Ishikawa (cell line): ENCODE measurements at regions not wholly inside any gene's neighbourhood (a gene's known extent, or its start where the extent isn't known, plus 50 kb on each side); places are given as distances from the start of the nearest gene placed in this dataset.

ENCODE experiments used
- CEBPB ChIP-seq: IDR thresholded peaks from 2 replicates; pipeline ENCODE4 v1.6.1; 2012
- CREB1 ChIP-seq: IDR thresholded peaks from 2 replicates; pipeline ENCODE4 v1.6.1; 2012; ENCODE audit warnings: low read depth
- EGR1 ChIP-seq: IDR thresholded peaks from 2 replicates; pipeline ENCODE4 v1.6.1; 2012
- EP300 ChIP-seq: IDR thresholded peaks from 2 replicates; pipeline ENCODE4 v1.6.1; 2012; ENCODE audit warnings: borderline replicate concordance
- FOXM1 ChIP-seq: IDR thresholded peaks from 2 replicates; pipeline ENCODE4 v1.6.1; 2012; ENCODE audit warnings: low read depth, borderline replicate concordance
- NFIC ChIP-seq: IDR thresholded peaks from 2 replicates; pipeline ENCODE4 v1.6.1; 2012
- RAD21 ChIP-seq: IDR thresholded peaks from 2 replicates; pipeline ENCODE4 v1.6.1; 2012; ENCODE audit warnings: low read depth
- TAF1 ChIP-seq: IDR thresholded peaks from 2 replicates; pipeline ENCODE4 v1.6.1; 2012; ENCODE audit warnings: low read depth, mild to moderate bottlenecking
- TCF12 ChIP-seq: IDR thresholded peaks from 2 replicates; pipeline ENCODE4 v1.6.1; 2012; ENCODE audit warnings: low read depth
- TEAD4 ChIP-seq: IDR thresholded peaks from 2 replicates; pipeline ENCODE4 v1.6.1; 2012
- YY1 ChIP-seq: IDR thresholded peaks from 2 replicates; pipeline ENCODE4 v1.6.1; 2012; ENCODE audit warnings: low read depth
- ZBTB7A ChIP-seq: IDR thresholded peaks from 2 replicates; pipeline ENCODE4 v1.6.1; 2012; ENCODE audit warnings: low read depth
- TF ChIP-seq, protein P1 (sequence below): IDR thresholded peaks from 2 replicates; pipeline ENCODE4 v1.6.1; 2012; ENCODE audit warnings: low read depth, mild to moderate bottlenecking
- TF ChIP-seq, protein P2 (sequence below): IDR thresholded peaks from 2 replicates; pipeline ENCODE4 v1.6.1; 2012
- TF ChIP-seq, protein P3 (sequence below): IDR thresholded peaks from 2 replicates; pipeline ENCODE4 v1.6.1; 2012

DNA sequence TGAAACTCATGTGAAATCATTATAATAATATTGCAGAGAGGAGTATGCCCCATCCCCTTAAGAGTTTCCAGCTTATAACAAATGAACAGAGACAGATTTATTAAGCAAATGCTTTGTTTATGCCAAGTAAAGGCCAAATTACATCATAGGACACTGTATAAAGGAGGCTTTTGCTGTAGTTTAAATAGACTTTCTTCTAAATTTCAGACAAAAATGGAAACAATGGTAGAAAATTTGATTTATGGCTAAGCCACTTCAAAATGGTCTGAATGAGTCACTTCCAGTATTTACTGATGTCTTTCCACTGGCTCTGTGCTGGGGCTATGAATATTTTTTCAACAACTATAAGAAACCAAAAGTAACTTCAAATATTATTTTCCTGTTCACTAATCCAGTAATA is 81.1 kb upstream of the ST6GALNAC5 start:
- TF ChIP-seq YY1: no peak
- TF ChIP-seq, protein P1, sequence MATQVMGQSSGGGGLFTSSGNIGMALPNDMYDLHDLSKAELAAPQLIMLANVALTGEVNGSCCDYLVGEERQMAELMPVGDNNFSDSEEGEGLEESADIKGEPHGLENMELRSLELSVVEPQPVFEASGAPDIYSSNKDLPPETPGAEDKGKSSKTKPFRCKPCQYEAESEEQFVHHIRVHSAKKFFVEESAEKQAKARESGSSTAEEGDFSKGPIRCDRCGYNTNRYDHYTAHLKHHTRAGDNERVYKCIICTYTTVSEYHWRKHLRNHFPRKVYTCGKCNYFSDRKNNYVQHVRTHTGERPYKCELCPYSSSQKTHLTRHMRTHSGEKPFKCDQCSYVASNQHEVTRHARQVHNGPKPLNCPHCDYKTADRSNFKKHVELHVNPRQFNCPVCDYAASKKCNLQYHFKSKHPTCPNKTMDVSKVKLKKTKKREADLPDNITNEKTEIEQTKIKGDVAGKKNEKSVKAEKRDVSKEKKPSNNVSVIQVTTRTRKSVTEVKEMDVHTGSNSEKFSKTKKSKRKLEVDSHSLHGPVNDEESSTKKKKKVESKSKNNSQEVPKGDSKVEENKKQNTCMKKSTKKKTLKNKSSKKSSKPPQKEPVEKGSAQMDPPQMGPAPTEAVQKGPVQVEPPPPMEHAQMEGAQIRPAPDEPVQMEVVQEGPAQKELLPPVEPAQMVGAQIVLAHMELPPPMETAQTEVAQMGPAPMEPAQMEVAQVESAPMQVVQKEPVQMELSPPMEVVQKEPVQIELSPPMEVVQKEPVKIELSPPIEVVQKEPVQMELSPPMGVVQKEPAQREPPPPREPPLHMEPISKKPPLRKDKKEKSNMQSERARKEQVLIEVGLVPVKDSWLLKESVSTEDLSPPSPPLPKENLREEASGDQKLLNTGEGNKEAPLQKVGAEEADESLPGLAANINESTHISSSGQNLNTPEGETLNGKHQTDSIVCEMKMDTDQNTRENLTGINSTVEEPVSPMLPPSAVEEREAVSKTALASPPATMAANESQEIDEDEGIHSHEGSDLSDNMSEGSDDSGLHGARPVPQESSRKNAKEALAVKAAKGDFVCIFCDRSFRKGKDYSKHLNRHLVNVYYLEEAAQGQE: no peak

DNA sequence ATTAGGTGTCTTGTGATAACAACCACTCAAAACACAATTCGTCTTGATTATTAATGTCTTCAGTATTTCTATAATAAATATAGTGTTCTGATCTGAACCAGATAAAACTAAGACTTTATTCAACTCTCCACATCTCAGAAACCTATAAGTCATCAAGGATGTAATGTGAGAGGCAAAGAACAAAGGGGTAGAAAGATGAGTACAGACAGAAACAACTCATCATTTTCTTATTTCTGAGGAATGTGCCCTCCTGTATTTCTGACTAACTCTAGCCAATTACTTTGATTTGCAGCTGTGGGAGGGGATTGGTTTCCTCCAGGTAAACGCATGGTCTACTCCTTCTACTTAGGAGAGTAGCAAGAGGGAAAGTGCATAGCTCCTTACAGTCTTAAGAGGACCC is 73.7 kb upstream of the ST6GALNAC5 start:
- no peak for TF ChIP-seq NFIC
- no peak for TF ChIP-seq RAD21
- no peak for TF ChIP-seq CEBPB
- TF ChIP-seq CREB1: no peak
- no peak for TF ChIP-seq EP300

DNA sequence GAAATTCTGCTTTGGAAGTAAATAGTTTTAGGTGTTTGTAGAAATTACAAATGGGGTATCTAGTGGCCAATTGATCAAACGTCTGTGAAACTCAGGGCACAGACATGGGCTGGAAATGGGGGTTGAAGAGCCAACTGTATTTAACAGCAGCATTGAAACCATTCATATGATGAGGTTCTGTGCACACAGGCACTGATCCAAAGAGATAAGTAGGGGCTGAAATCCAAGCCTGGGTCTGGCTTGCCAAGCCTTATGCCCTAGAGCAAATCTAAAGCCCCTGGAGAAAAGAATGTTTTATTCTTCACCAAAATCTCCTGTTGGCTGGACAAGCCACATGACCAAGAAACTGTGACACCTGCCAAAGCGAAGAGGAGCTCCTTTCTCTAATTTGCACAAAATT is 67.6 kb upstream of the ST6GALNAC5 start:
- TF ChIP-seq EGR1 (no peak), RAD21 (no peak), FOXM1 (no peak), TEAD4 (no peak), CREB1 (no peak), CEBPB (no peak), EP300 (no peak), ZBTB7A (no peak), TCF12 (no peak), YY1 (no peak), TAF1 (no peak)
- TF ChIP-seq, protein P2, sequence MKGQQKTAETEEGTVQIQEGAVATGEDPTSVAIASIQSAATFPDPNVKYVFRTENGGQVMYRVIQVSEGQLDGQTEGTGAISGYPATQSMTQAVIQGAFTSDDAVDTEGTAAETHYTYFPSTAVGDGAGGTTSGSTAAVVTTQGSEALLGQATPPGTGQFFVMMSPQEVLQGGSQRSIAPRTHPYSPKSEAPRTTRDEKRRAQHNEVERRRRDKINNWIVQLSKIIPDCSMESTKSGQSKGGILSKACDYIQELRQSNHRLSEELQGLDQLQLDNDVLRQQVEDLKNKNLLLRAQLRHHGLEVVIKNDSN: no peak
- TF ChIP-seq, protein P3, sequence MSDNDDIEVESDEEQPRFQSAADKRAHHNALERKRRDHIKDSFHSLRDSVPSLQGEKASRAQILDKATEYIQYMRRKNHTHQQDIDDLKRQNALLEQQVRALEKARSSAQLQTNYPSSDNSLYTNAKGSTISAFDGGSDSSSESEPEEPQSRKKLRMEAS: no peak
- TF ChIP-seq, protein P1: no peak

DNA sequence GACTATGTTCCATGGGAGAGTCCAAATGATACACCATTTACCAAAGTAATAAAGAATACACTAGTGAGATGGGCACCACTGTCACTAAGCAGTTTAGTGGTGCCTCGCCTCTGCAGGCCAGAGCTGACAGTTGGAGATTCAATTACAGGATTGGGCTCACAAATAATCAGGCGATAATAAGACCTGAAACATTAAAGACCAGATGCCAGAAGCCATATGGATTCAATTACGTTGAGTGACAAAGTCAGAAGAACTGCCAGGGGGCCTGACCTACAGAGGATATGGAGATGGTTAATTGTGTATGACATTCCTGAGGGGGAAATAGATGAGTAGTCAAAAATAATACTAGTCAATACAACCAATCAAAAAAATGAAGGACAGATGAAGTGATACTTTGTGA is 65.2 kb upstream of the ST6GALNAC5 start:
- TF ChIP-seq ZBTB7A (no peak), TAF1 (no peak), CEBPB (no peak), YY1 (no peak), TEAD4 (no peak), RAD21 (no peak), EP300 (no peak), EGR1 (no peak), TCF12 (no peak)
- TF ChIP-seq, protein P2: no peak
- TF ChIP-seq, protein P3: no peak
- TF ChIP-seq, protein P1: no peak

DNA sequence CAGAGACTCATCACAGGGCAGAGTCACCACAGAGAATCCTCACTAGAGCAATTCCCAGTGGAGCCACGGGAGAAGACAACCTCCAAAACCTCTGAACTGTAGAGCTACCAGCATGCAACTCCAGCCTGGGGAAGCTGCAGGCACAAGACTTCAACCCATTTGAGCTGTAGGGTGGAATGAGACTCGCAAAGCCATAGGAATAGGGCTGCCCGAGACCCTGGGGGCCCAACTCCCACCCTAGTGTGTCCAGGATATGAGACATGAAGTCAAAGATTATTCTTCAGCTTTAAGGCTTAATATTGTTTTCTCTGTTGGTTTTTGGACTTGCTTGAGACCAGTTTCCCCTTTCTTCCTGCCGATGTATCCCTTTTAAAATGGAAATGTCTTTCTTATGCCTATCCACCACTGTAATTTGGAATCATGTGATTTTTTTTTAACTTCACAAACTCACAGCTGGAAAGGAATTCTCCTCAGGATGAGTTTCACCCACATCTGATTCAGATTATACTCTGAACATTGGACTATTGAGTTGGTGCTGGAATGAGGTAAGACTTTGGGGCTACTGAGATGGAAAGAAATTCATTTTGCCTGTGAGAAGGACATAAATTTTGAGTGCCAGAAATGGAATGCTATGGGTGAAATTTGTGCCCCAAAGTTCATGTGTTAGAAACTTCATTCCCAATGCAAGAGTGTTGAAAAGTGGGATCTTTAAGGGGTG is 59.6 kb upstream of the ST6GALNAC5 start:
- TF ChIP-seq, protein P2: no peak
- TF ChIP-seq, protein P3: no peak
- TF ChIP-seq RAD21 (no peak), NFIC (no peak), TAF1 (no peak), ZBTB7A (no peak), EP300 (no peak), TCF12 (no peak), EGR1 (no peak), CEBPB (no peak), YY1 (no peak), FOXM1 (no peak)
- TF ChIP-seq, protein P1: no peak
